GM12878 (cell line): ENCODE measurements at regions not wholly inside any gene's neighbourhood (a gene's known extent, or its start where the extent isn't known, plus 50 kb on each side); places are given as distances from the start of the nearest gene placed in this dataset.

Experiments used
- ATAC-seq: fragments of 200-7000 bp; cut with Tn5 transposase; 3 replicates; pipeline ENCODE4 v1.9.1; 2020; ENCODE audit warnings: mild to moderate bottlenecking, moderate library complexity
- BruUV-seq: library from RNA; stranded (reverse); fragments of 400-500 nt; replicated peaks from 2 replicates; lab custom pipeline; 2021; lab: Mats Ljungman, UMichigan
- CTCF ChIA-PET: fragments of 300-600 bp; sonication (Branson Sonifier 250); formaldehyde crosslinking; extraction: SDS; loops from one replicate; lab custom pipeline; 2021; ENCODE audit warnings: inconsistent platforms; lab: Yijun Ruan, JAX
- POLR2A ChIA-PET: fragments of 350-600 bp; formaldehyde crosslinking; extraction: SDS; loops from one replicate; lab custom pipeline; 2021; ENCODE audit warnings: inconsistent platforms; lab: Charles Lee
- RAD21 ChIA-PET: fragments of 300-600 bp; sonication (Branson Sonifier 250); formaldehyde crosslinking; loops from one replicate; lab custom pipeline; 2023; ENCODE audit warnings: antibody characterized with exemption; ENCODE audit not compliant: unreplicated experiment; lab: Charles Lee
- SMC1A ChIA-PET: fragments of 300-600 bp; sonication (Branson Sonifier 250); formaldehyde crosslinking; loops from one replicate; lab custom pipeline; 2023; ENCODE audit not compliant: unreplicated experiment, uncharacterized antibody; lab: Charles Lee
- DNase-seq: peaks from one replicate; pipeline ENCODE4 v3.0.0-alpha.2; 2011; ENCODE audit warnings: low read depth, low spot score
- FAIRE-seq: peaks from 3 replicates; lab custom pipeline; 2011; peaks lifted over from hg19 to GRCh38; lab: Jason Lieb, UNC
- H2AFZ ChIP-seq: 2 replicates; pipeline ENCODE4 v1.6.0; 2011; ENCODE audit warnings: low read depth, low read length, control low read depth; ENCODE audit not compliant: control insufficient read depth
- H3K27ac ChIP-seq: 2 replicates; pipeline ENCODE4 v1.5.1; 2011; ENCODE audit warnings: control low read depth; ENCODE audit not compliant: control insufficient read depth, insufficient read depth
- H3K27me3 ChIP-seq, 2 experiments: replicated peaks in 1 of 2; 2 replicates each; pipeline versions ENCODE4 v1.6.0 to v1.6.1; 2011; ENCODE audit warnings: low read length in 1 of 2; ENCODE audit not compliant: control insufficient read depth in 2 of 2, insufficient read depth in 2 of 2
- H3K36me3 ChIP-seq, 2 experiments: 2 replicates each; pipeline ENCODE4 v1.5.1; 2011; ENCODE audit warnings: low read length in 1 of 2; ENCODE audit not compliant: control insufficient read depth in 2 of 2, insufficient read depth in 2 of 2
- H3K4me1 ChIP-seq: 2 replicates; pipeline ENCODE4 v1.6.1; 2011; ENCODE audit warnings: mild to moderate bottlenecking, low read length, moderate library complexity, mixed read lengths; ENCODE audit not compliant: control insufficient read depth, insufficient read depth
- H3K4me2 ChIP-seq: 2 replicates; pipeline ENCODE4 v1.6.0; 2011; ENCODE audit warnings: control low read depth; ENCODE audit not compliant: control insufficient read depth, insufficient read depth
- H3K4me3 ChIP-seq: fragments of 200-600 bp; sonication (generic); 2 replicates; pipeline ENCODE4 v1.5.1; 2016
- H3K79me2 ChIP-seq: 2 replicates; pipeline ENCODE4 v1.6.0; 2011; ENCODE audit warnings: low read length; ENCODE audit not compliant: control insufficient read depth, insufficient read depth
- H3K9ac ChIP-seq: 2 replicates; pipeline ENCODE4 v1.8.0; 2011; ENCODE audit warnings: low read length, control low read depth, mixed read lengths; ENCODE audit not compliant: control insufficient read depth, insufficient read depth
- H3K9me3 ChIP-seq: replicated peaks from 3 replicates; pipeline ENCODE4 v1.5.1; 2011; ENCODE audit warnings: mild to moderate bottlenecking, low read length; ENCODE audit not compliant: control insufficient read depth, insufficient read depth
- H4K20me1 ChIP-seq: 2 replicates; pipeline ENCODE4 v1.6.0; 2011; ENCODE audit not compliant: control insufficient read depth, insufficient read depth
- BHLHE40 ChIP-seq, 2 experiments: fragments of 450-650 bp in 1 of 2; IDR thresholded peaks; 2 replicates each; pipeline ENCODE4 v1.6.1; 2011 to 2017; ENCODE audit warnings: low read depth in 2 of 2, borderline replicate concordance in 1 of 2, improper control_type of control experiment in 1 of 2, low read length in 1 of 2, mild to moderate bottlenecking in 1 of 2
- NRF1 ChIP-seq: conservative IDR thresholded peaks from 2 replicates; pipeline ENCODE4 v1.6.1; 2011; ENCODE audit warnings: mild to moderate bottlenecking, low read depth, low read length, improper control_type of control experiment
- POLR2AphosphoS2 ChIP-seq: IDR thresholded peaks from 2 replicates; pipeline ENCODE4 v1.6.1; 2011; ENCODE audit warnings: low read depth, mild to moderate bottlenecking, low read length, improper control_type of control experiment, moderate library complexity
- SUPT20H ChIP-seq: IDR thresholded peaks from 2 replicates; pipeline ENCODE4 v1.6.1; 2011; ENCODE audit warnings: low read depth, mild to moderate bottlenecking, low read length, moderate library complexity, borderline replicate concordance; ENCODE audit not compliant: control insufficient read depth
- WRNIP1 ChIP-seq: IDR thresholded peaks from 2 replicates; pipeline ENCODE4 v1.6.1; 2011; ENCODE audit warnings: low read depth, low read length, improper control_type of control experiment, borderline replicate concordance
- WGBS: methylation state at CpG from one replicate; pipeline ENCODE4 v1.1.6; 2016; ENCODE audit warnings: low lambda C conversion rate; ENCODE audit not compliant: insufficient replicate concordance, insufficient coverage; ENCODE audit errors: missing lambda C conversion rate; 5-methylcytosine and 5-hydroxymethylcytosine counted together
- in situ Hi-C: fragments of 300-500 bp; cut with MboI; formaldehyde crosslinking; loops from 9 replicates; pipeline ENCODE4 v1.14.3; 2018; ENCODE audit warnings: mixed read lengths
- intact Hi-C: fragments of 100-400 bp; cut with micrococcal nuclease; formaldehyde crosslinking; loops from one replicate; pipeline ENCODE4 v1.14.2; 2022; ENCODE audit not compliant: unreplicated experiment
- TF ChIP-seq, protein P1 (sequence below): fragments of 450-650 bp; formaldehyde crosslinking; IDR thresholded peaks from 2 replicates; pipeline ENCODE4 v1.5.0; 2022; ENCODE audit warnings: mild to moderate bottlenecking, missing genetic modification characterization

DNA sequence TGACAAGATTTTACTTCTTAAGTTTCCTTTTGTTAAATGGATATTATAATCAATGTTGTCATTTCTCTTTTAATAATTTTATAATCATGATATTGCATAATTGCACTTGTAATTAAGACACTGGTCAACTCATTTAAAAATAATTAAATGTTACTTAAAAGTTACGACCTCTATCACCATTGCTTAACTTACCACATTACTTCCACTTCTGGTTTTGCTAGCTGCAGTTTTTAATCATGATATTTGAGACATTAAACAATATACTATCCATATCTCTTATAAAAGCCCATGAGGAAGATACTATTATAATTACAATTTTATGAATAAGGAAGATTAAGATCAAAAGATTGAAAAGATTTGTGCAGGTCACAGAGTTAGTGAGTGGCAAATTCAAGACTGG is 502.0 kb downstream of the RNF144A start:
- intact Hi-C loops: no loop called here
- no peak for TF ChIP-seq WRNIP1
- no peak for TF ChIP-seq BHLHE40 (IDR thresholded peaks at IDR 0.05; ENCODE audit: borderline replicate concordance in 1 of 2, low read depth in 2 of 2, low read length in 1 of 2)
- no peak for TF ChIP-seq POLR2AphosphoS2
- TF ChIP-seq NRF1: no peak
- TF ChIP-seq, protein P1, sequence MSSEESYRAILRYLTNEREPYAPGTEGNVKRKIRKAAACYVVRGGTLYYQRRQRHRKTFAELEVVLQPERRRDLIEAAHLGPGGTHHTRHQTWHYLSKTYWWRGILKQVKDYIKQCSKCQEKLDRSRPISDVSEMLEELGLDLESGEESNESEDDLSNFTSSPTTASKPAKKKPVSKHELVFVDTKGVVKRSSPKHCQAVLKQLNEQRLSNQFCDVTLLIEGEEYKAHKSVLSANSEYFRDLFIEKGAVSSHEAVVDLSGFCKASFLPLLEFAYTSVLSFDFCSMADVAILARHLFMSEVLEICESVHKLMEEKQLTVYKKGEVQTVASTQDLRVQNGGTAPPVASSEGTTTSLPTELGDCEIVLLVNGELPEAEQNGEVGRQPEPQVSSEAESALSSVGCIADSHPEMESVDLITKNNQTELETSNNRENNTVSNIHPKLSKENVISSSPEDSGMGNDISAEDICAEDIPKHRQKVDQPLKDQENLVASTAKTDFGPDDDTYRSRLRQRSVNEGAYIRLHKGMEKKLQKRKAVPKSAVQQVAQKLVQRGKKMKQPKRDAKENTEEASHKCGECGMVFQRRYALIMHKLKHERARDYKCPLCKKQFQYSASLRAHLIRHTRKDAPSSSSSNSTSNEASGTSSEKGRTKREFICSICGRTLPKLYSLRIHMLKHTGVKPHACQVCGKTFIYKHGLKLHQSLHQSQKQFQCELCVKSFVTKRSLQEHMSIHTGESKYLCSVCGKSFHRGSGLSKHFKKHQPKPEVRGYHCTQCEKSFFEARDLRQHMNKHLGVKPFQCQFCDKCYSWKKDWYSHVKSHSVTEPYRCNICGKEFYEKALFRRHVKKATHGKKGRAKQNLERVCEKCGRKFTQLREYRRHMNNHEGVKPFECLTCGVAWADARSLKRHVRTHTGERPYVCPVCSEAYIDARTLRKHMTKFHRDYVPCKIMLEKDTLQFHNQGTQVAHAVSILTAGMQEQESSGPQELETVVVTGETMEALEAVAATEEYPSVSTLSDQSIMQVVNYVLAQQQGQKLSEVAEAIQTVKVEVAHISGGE (CRISPR knock-in tag): no peak
- no peak for TF ChIP-seq SUPT20H
- Histone ChIP-seq H3K27ac (no peak overlapping the region), H3K9me3 (no peaks in the 10 kb centered on the region), H3K9ac (no peak overlapping the region), H3K36me3 (no peaks in the 10 kb centered on the region), H2AFZ (no peak overlapping the region), H3K4me3 (no peak overlapping the region), H4K20me1 (no peaks in the 10 kb centered on the region), H3K4me1 (no peaks in the 10 kb centered on the region), H3K79me2 (no peaks in the 10 kb centered on the region), H3K4me2 (no peak overlapping the region), H3K27me3 (peaks cover 0 to 10% of the 10 kb centered on the region in 2 experiments; a peak in 2 of 4 replicates)
- POLR2A ChIA-PET: no interaction called here
- RAD21 ChIA-PET: no interaction called here
- CTCF ChIA-PET: interaction anchor here (0.9 to 1.4 kb wide), 5 partner anchors 9 to 1342 kb away, joined by 3 to 4 read pairs (median 4); no protein-coding TSS in a partner anchor
- no peak for FAIRE-seq
- SMC1A ChIA-PET: interaction anchor here (0.6 to 2.0 kb wide), 3 partner anchors 9 to 10 kb away, joined by 3 to 5 read pairs (median 5); no protein-coding TSS in a partner anchor
- in situ Hi-C loops: no loop called here
- no peak for DNase-seq
- WGBS: 0% methylated on average over 1 of the region's 1 CpG
- BruUV-seq: no TSS peak
- ATAC-seq: no peak
